ENCODE measurements at regions not wholly inside any gene's neighbourhood (a gene's known extent, or its start where the extent isn't known, plus 50 kb on each side); places are given as distances from the start of the nearest gene placed in this dataset.

DNA sequence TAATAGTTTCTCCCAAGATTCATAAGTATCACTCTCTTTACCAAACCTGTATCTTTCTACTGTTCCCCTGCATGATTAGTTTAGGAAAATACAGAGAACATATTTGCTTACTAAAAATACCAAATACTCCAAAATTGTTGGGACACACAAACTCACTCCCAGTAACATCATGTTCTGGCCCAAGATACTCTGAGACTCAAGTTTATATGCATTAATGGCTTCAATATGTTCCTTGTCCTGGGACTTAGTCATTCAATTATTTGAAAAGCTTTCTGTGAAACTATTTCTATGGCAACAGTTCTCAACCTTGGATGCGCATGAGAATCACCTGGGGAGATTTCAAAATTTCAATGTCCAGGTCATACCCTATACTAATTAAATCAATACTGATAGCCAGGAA is 138.9 kb upstream of the PTCHD1 start:
- no peak overlapping the region for H3K4me2 ChIP-seq
- H2AFZ ChIP-seq = no peak overlapping the region
- no peaks in the 10 kb centered on the region for H3K36me3 ChIP-seq (ENCODE audit: insufficient read depth)
- no peaks in the 10 kb centered on the region for H3K4me1 ChIP-seq (ENCODE audit: insufficient read depth)
- Mint-ChIP-seq H3K4me3 (no peak overlapping the region), H3K9me3 (no peaks in the 10 kb centered on the region), H3K36me3 (ENCODE audit: low read depth) (no peaks in the 10 kb centered on the region), H3K4me1 (peaks cover 3% of the 10 kb centered on the region; the same call in 2 of the 3 replicates), H3K27me3 (ENCODE audit: insufficient read depth, low read depth, poor library complexity) (no peaks in the 10 kb centered on the region), H3K27ac (no peak overlapping the region)
- H4K20me1 ChIP-seq (replicated peaks; ENCODE audit: insufficient read depth) = no peaks in the 10 kb centered on the region
- H3K27ac ChIP-seq (ENCODE audit: low read depth) = no peak overlapping the region
- H3K79me2 ChIP-seq (replicated peaks; ENCODE audit: insufficient read depth) = no peaks in the 10 kb centered on the region
- TF ChIP-seq, protein P1, sequence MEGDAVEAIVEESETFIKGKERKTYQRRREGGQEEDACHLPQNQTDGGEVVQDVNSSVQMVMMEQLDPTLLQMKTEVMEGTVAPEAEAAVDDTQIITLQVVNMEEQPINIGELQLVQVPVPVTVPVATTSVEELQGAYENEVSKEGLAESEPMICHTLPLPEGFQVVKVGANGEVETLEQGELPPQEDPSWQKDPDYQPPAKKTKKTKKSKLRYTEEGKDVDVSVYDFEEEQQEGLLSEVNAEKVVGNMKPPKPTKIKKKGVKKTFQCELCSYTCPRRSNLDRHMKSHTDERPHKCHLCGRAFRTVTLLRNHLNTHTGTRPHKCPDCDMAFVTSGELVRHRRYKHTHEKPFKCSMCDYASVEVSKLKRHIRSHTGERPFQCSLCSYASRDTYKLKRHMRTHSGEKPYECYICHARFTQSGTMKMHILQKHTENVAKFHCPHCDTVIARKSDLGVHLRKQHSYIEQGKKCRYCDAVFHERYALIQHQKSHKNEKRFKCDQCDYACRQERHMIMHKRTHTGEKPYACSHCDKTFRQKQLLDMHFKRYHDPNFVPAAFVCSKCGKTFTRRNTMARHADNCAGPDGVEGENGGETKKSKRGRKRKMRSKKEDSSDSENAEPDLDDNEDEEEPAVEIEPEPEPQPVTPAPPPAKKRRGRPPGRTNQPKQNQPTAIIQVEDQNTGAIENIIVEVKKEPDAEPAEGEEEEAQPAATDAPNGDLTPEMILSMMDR (conservative IDR thresholded peaks at IDR 0.05; ENCODE audit: low read depth in 2 of 2) = no peak
- TF ChIP-seq NANOG (IDR thresholded peaks at IDR 0.05; ENCODE audit: borderline replicate concordance) (no peak), EZH2phosphoT487 (IDR thresholded peaks at IDR 0.05; ENCODE audit: unreplicated experiment) (no peak), ZNF331 (CRISPR knock-in tag; IDR thresholded peaks at IDR 0.05; ENCODE audit: low read depth) (no peak), EZH2 (IDR thresholded peaks at IDR 0.05; ENCODE audit: low read depth, unreplicated experiment) (no peak), POLR2AphosphoS5 (IDR thresholded peaks at IDR 0.05; ENCODE audit: low read depth) (no peak), CREB1 (CRISPR knock-in tag; IDR thresholded peaks at IDR 0.05; ENCODE audit: low read depth) (no peak), JUNB (IDR thresholded peaks at IDR 0.05; ENCODE audit: unreplicated experiment) (no peak), ZNF114 (CRISPR knock-in tag; IDR thresholded peaks at IDR 0.05) (no peak), STAT1 (IDR thresholded peaks at IDR 0.05; ENCODE audit: unreplicated experiment) (no peak)
- TF ChIP-seq, protein P2, sequence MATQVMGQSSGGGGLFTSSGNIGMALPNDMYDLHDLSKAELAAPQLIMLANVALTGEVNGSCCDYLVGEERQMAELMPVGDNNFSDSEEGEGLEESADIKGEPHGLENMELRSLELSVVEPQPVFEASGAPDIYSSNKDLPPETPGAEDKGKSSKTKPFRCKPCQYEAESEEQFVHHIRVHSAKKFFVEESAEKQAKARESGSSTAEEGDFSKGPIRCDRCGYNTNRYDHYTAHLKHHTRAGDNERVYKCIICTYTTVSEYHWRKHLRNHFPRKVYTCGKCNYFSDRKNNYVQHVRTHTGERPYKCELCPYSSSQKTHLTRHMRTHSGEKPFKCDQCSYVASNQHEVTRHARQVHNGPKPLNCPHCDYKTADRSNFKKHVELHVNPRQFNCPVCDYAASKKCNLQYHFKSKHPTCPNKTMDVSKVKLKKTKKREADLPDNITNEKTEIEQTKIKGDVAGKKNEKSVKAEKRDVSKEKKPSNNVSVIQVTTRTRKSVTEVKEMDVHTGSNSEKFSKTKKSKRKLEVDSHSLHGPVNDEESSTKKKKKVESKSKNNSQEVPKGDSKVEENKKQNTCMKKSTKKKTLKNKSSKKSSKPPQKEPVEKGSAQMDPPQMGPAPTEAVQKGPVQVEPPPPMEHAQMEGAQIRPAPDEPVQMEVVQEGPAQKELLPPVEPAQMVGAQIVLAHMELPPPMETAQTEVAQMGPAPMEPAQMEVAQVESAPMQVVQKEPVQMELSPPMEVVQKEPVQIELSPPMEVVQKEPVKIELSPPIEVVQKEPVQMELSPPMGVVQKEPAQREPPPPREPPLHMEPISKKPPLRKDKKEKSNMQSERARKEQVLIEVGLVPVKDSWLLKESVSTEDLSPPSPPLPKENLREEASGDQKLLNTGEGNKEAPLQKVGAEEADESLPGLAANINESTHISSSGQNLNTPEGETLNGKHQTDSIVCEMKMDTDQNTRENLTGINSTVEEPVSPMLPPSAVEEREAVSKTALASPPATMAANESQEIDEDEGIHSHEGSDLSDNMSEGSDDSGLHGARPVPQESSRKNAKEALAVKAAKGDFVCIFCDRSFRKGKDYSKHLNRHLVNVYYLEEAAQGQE (IDR thresholded peaks at IDR 0.05; ENCODE audit: unreplicated experiment) = no peak
- TF ChIP-seq, protein P3, sequence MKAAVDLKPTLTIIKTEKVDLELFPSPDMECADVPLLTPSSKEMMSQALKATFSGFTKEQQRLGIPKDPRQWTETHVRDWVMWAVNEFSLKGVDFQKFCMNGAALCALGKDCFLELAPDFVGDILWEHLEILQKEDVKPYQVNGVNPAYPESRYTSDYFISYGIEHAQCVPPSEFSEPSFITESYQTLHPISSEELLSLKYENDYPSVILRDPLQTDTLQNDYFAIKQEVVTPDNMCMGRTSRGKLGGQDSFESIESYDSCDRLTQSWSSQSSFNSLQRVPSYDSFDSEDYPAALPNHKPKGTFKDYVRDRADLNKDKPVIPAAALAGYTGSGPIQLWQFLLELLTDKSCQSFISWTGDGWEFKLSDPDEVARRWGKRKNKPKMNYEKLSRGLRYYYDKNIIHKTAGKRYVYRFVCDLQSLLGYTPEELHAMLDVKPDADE (IDR thresholded peaks at IDR 0.05) = no peak
- TF ChIP-seq, protein P4, sequence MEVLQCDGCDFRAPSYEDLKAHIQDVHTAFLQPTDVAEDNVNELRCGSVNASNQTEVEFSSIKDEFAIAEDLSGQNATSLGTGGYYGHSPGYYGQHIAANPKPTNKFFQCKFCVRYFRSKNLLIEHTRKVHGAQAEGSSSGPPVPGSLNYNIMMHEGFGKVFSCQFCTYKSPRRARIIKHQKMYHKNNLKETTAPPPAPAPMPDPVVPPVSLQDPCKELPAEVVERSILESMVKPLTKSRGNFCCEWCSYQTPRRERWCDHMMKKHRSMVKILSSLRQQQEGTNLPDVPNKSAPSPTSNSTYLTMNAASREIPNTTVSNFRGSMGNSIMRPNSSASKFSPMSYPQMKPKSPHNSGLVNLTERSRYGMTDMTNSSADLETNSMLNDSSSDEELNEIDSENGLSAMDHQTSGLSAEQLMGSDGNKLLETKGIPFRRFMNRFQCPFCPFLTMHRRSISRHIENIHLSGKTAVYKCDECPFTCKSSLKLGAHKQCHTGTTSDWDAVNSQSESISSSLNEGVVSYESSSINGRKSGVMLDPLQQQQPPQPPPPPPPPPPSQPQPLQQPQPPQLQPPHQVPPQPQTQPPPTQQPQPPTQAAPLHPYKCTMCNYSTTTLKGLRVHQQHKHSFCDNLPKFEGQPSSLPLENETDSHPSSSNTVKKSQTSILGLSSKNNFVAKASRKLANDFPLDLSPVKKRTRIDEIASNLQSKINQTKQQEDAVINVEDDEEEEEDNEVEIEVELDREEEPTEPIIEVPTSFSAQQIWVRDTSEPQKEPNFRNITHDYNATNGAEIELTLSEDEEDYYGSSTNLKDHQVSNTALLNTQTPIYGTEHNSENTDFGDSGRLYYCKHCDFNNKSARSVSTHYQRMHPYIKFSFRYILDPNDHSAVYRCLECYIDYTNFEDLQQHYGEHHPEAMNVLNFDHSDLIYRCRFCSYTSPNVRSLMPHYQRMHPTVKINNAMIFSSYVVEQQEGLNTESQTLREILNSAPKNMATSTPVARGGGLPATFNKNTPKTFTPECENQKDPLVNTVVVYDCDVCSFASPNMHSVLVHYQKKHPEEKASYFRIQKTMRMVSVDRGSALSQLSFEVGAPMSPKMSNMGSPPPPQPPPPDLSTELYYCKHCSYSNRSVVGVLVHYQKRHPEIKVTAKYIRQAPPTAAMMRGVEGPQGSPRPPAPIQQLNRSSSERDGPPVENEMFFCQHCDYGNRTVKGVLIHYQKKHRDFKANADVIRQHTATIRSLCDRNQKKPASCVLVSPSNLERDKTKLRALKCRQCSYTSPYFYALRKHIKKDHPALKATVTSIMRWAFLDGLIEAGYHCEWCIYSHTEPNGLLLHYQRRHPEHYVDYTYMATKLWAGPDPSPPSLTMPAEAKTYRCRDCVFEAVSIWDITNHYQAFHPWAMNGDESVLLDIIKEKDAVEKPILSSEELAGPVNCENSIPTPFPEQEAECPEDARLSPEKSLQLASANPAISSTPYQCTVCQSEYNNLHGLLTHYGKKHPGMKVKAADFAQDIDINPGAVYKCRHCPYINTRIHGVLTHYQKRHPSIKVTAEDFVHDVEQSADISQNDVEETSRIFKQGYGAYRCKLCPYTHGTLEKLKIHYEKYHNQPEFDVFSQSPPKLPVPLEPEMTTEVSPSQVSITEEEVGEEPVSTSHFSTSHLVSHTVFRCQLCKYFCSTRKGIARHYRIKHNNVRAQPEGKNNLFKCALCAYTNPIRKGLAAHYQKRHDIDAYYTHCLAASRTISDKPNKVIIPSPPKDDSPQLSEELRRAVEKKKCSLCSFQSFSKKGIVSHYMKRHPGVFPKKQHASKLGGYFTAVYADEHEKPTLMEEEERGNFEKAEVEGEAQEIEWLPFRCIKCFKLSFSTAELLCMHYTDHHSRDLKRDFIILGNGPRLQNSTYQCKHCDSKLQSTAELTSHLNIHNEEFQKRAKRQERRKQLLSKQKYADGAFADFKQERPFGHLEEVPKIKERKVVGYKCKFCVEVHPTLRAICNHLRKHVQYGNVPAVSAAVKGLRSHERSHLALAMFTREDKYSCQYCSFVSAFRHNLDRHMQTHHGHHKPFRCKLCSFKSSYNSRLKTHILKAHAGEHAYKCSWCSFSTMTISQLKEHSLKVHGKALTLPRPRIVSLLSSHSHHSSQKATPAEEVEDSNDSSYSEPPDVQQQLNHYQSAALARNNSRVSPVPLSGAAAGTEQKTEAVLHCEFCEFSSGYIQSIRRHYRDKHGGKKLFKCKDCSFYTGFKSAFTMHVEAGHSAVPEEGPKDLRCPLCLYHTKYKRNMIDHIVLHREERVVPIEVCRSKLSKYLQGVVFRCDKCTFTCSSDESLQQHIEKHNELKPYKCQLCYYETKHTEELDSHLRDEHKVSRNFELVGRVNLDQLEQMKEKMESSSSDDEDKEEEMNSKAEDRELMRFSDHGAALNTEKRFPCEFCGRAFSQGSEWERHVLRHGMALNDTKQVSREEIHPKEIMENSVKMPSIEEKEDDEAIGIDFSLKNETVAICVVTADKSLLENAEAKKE (CRISPR knock-in tag; IDR thresholded peaks at IDR 0.05) = no peak
- H3K4me3 ChIP-seq = no peak overlapping the region
- H3K9me2 ChIP-seq (ENCODE audit: insufficient read depth) = no peaks in the 10 kb centered on the region
- ATAC-seq (no peak), DNase-seq (ENCODE audit: low spot score) (no peak)
- H3F3A ChIP-seq (replicated peaks; ENCODE audit: low read depth) = no peaks in the 10 kb centered on the region
- H3K27me3 ChIP-seq (ENCODE audit: insufficient read depth) = no peaks in the 10 kb centered on the region

Measured in GM23338 (cell line).